Right lobe of liver (tissue), 4 donors: ENCODE measurements at regions not wholly inside any gene's neighbourhood (a gene's known extent, or its start where the extent isn't known, plus 50 kb on each side); places are given as distances from the start of the nearest gene placed in this dataset.

ENCODE experiments used
- CTCF ChIP-seq, 4 donors: fragments of 200-600 bp in 3 of 4; fragments of 450-650 bp in 1 of 4; IDR thresholded peaks; one replicate each; pipeline versions ENCODE4 v1.5.1 to v1.8.0; 2016 to 2022; ENCODE audit warnings: antibody characterized with exemption in 4 of 4, mild to moderate bottlenecking in 2 of 4
- POLR2A ChIP-seq: fragments of 450-650 bp; IDR thresholded peaks from one replicate; pipeline ENCODE4 v1.6.1; 2017; ENCODE audit warnings: antibody characterized with exemption, mild to moderate bottlenecking
- donor health status: DM: no; HTN: no; CAD: no.
- donor health status: DM: no; HTN: no; CAD: no.
- donor health status: DM: no; HTN: yes; CAD: no.

- no peak for TF ChIP-seq CTCF (IDR thresholded peaks at IDR 0.05)
- no peak for TF ChIP-seq POLR2A
These were observed 82.0 kb downstream of the ARL4A start for GRCh38 chr7:12769444-12769843.
